UCSD-AML1 (cell line): ENCODE measurements at regions not wholly inside any gene's neighbourhood (a gene's known extent, or its start where the extent isn't known, plus 50 kb on each side); places are given as distances from the start of the nearest gene placed in this dataset.

ENCODE experiments used
- DNase-seq: peaks from one replicate; lab custom pipeline; 2025; ENCODE audit not compliant: unreplicated experiment; lab: John Stamatoyannopoulos, UW

DNA sequence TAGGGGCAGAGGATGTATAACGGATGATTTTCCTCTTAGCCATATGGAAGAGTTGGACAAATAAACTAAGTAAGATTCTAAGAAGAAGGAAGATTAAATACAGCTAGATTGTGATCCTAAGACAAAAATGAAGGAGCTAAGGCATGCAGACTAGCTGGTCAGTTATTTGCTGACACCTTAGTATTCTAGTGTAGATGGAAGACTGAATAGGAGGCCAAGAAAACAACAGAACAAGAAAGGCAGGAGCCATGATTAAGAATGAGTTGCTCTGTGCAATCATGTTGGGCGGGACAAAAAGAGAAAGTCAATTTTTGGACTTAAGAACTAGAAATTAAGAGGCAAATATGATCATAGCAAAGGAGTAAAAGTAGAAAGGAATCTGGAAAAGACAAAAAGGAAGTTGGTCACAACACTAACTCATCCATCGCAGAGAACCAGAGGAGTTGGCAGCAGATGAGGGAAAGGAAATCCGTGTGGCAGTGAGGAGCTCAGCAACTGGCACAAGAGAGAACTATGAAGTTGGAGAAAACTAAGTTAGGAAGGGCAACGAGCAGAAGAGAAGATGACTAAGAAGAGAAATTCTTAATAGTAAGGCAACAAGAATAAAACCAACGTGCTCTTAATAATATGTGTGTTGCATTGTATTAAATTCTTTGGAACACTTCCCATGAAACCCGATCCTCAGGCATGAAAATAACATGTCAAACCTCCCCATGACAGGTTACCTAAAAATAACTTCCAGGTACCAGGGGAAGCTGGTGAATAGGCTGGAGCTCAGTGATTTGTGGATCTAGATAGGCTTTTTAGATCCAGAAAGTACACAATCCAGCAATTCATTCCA, 234.4 kb downstream of the LTN1 start:
- no peak for DNase-seq

DNA sequence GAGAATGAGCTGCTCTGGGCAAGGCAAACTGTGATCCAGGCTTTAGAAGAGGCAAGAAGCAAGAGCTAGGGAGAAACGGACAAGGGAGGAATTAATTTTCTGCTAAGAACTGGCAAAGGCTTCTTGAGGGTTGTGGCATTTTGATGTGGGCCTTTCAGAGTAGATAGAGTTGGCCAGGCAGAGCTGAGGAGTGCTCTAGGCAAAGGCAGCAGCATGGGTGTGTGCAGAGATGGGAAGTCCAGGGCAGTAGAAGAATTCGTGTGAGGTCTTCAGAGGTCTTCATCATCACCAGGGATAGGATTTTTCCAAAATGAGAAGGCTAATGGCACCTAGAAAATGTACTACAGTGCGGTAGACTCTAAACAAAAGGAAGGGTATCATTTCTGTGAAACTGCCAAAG, 237.8 kb downstream of the LTN1 start:
- no peak for DNase-seq

GRCh38 chr21:28754127-28754611, 238.5 kb downstream of the LTN1 start:
- no peak for DNase-seq

DNA sequence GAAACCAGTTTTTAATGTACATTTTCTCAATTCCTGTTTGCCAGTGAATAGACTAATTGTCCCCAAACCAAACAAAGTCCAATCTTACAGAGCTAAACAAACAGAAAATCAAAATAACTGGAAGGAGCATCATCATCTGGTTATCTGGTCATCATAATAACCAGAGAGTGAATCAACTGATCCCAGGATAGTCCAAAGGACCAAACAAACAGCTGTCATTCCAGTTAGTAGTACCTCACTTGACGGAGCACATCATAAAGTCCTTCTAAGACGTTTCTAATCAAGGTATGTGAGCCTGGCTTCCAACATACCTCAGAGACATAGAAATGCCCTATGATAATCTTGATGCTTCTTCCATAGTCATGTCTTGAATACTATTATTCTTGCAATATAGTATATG, 240.5 kb downstream of the LTN1 start:
- DNase-seq = no peak

DNA sequence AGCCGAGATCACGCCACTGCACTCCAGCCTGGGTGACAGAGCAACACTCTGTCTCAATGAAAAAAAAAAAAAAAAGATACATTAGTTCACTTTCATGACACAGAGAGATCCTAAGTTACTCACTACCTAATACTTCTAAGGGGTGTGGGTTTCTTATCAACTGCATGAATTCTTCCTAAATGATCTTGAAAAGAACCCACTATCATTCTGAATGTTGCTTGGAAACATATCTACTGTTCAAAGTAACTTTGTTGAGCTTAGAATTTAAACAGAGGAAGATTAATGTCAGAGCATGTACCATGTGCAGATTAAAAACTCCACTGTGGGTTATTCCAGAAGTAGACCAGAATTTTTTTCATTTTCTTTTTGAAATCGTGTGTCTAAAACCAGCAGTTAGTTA, 241.5 kb downstream of the LTN1 start:
- DNase-seq = no peak

DNA sequence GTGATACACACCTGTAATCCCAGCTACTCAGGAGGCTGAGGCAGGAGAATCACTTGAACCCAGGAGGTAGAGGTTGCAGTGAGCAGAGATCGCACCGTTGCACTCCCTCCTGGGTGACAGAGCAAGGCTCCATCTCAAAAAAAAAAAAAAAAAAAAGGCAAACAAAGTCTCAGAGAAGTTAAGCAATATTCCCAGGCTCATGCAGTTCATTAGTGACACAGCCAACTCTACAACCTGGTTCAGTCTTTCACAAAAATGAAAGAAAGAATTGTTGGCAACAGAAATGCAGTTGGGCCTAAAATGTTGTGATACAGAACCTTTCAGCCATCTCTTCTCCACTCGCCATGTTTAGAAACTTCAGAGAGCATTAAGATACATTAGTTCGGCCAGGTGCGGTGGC, 242.1 kb downstream of the LTN1 start:
- DNase-seq = no peak

GRCh38 chr21:28749536-28749935, 243.1 kb downstream of the LTN1 start:
- no peak for DNase-seq

- no peak for DNase-seq
These were observed 245.2 kb downstream of the LTN1 start for GRCh38 chr21:28747464-28747863.

DNA sequence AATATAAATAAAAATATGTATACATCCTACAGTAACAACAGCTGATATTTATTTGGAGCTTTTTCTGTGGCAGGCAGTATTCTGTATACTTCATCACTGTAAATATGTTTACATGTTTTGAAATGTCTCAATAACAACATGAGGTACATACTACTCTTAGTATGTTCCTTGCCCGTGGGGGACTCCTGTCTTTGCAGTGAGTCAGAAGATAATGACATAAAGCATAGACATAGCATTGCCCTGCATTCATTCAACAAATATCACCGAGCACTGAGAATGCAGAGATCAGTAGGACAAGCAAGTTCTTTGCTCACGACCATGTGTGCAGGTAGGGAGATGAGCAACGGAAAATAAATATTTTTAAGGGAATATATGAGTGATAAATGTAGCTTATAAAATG, 246.5 kb downstream of the LTN1 start:
- DNase-seq = no peak

DNA sequence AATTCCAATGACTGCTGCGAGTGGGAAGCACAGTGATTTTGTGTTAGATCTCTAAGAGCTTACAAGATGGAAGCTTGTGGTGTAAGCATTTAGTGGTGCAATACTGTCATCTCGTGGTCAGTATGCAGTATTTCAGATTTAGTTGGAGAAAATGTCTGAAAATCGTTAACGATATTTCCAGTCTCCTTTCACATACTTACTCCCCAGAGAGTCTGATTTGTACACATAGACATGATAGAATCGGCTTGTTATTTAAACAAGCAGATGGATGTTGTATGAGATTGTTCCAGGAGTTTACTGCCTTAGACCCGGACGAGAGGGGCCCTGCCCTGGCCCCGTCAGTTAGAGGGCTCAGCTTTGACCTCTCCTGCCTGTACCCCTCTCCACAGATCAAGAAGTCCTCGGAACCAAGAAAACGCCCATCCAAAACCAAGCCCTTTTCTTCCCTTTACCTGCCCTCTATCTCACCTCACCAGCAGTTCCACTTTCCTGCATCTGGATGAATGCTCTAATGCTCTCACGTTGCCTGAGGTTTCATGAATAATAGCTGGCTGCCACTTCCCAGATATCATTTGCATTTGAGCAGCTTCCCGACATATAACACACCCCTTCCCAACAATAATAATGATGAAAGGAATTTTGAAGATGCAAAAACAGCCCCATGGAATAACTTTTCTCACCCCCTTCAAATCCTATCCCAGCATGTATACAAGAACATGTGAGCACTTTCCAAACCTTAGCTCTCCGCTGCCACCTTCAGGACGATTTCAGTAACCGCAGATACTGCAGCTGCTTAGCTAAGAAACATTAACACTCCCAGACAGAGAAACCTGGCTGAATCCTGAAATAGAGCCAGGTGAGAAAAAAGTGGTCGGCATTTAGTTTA, 247.3 kb downstream of the LTN1 start:
- DNase-seq = peak; percentile 42

GRCh38 chr21:28743723-28744122, 249.0 kb downstream of the LTN1 start:
- no peak for DNase-seq

- no peak for DNase-seq
These were observed 250.2 kb downstream of the LTN1 start for GRCh38 chr21:28742527-28742926.

- DNase-seq = no peak
These were observed 252.6 kb downstream of the LTN1 start for GRCh38 chr21:28740125-28740524.

- no peak for DNase-seq
These were observed 253.8 kb downstream of the LTN1 start for GRCh38 chr21:28738882-28739281.

DNA sequence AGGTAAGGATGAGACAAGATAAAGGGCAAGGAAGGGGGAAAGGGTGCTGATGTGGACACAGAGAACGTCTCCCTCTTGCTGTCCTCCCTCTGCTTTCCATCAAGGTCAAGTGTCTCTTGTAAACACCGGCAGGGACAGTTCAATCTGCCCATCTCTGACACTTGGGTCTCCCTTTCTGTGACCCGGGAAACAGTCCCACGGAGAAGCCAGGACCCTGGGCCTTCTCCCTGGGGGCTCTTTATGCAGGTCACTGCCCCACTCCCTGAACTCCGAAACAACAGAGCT, 254.3 kb downstream of the LTN1 start:
- no peak for DNase-seq

GRCh38 chr21:28737674-28738419, 254.8 kb downstream of the LTN1 start:
- no peak for DNase-seq

GRCh38 chr21:28734522-28735175, 258.0 kb downstream of the LTN1 start:
- no peak for DNase-seq

DNA sequence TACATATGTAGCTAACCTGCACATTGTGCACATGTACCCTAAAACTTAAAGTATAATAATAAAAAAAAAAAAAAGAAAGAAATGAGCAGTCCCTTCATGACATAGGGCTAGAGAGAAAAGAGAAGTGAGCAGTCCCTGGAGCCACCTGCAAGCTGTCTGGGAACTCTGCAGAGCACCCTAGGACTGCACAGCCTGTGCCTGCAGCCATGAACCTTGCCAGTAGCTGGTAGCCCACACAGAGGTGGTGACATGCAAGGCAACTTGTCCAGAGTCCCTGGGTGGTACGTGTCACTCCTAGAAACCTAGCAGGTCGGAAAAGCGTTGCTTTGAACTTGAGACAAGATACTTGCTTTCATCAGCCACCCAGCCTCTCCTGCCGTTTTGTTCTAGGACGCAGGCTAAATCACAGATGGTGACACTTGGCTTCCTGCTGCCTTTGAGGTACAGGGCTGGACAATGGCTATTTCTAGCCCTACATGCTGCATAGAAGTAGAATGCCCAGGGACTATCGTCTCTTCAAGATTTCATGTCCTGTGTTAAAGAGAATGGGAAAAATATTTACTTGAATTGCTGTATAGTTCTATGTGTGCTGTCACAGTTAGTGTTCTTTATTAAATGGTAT, 260.9 kb downstream of the LTN1 start:
- no peak for DNase-seq

- no peak for DNase-seq
These were observed 262.8 kb downstream of the LTN1 start for GRCh38 chr21:28729887-28730286.

DNA sequence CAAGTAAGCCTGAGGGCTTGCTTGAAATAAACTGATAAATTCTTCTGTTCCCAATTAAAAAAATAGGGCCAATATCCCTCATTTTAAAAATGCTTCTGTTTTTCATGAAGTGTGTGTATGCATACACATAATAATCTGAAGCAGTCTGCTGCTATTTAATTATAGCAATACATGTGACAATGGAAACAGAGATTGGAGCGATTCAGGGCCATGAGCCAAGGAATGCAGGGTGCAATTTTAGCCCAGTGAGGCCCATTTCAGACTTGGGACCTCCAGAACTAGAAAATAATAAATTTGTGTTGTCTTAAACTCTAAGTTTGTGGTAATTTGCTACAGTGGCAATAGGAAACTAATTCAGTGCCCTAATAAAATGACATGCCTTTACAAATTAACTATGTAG, 264.9 kb downstream of the LTN1 start:
- DNase-seq = no peak

DNA sequence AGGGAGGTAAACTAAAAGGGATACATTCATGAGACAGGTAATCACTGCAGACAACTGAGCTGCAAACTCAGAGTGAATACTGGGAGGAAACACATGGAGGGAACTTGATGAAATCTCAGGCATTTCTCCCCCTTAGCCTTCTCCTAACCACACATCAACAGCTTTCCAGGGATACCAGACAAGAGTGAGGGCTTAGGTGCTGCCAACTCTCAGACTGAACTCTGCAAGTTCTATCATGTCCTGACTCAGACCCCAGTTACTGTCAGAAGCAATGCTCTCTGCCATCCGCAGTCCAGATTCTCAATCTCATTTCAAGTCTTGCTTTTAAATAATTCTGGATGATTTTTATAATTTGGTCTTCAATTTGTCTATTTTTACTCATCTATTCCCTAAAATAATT, 267.3 kb downstream of the LTN1 start:
- DNase-seq = no peak
